HG03439 (cell line): ENCODE measurements at regions not wholly inside any gene's neighbourhood (a gene's known extent, or its start where the extent isn't known, plus 50 kb on each side); places are given as distances from the start of the nearest gene placed in this dataset.

Experiments used
- ATAC-seq: cut with Tn5 transposase; IDR thresholded peaks from one replicate; pipeline ENCODE4 v1.9.1; 2021; ENCODE audit warnings: mild to moderate bottlenecking, moderate library complexity; ENCODE audit not compliant: unreplicated experiment

GRCh38 chr7:45235905-45236304, 78.3 kb downstream of the RAMP3 start:
- ATAC-seq = no peak

GRCh38 chr7:45236666-45237065, 79.1 kb downstream of the RAMP3 start:
- ATAC-seq = no peak

GRCh38 chr7:45237788-45238461, 80.3 kb downstream of the RAMP3 start:
- no peak for ATAC-seq

- no peak for ATAC-seq
Observed at GRCh38 chr7:45238806-45239205, 81.2 kb downstream of the RAMP3 start.

- no peak for ATAC-seq
Observed at GRCh38 chr7:45239486-45239885, 81.9 kb downstream of the RAMP3 start.

- no peak for ATAC-seq
Observed at GRCh38 chr7:45240273-45240771, 82.7 kb downstream of the RAMP3 start.

GRCh38 chr7:45240926-45241325, 83.3 kb downstream of the RAMP3 start:
- ATAC-seq = no peak

- ATAC-seq = no peak
Observed at GRCh38 chr7:45241339-45242109, 83.9 kb downstream of the RAMP3 start.

GRCh38 chr7:45242261-45242660, 84.7 kb downstream of the RAMP3 start:
- ATAC-seq = no peak

GRCh38 chr7:45242698-45243097, 85.1 kb downstream of the RAMP3 start:
- ATAC-seq = no peak

GRCh38 chr7:45244981-45245380, 87.4 kb downstream of the RAMP3 start:
- no peak for ATAC-seq

GRCh38 chr7:45246339-45246738, 88.7 kb downstream of the RAMP3 start:
- ATAC-seq = no peak

- ATAC-seq = no peak
Observed at GRCh38 chr7:45252248-45252647, 94.7 kb downstream of the RAMP3 start.

GRCh38 chr7:45252857-45253256, 95.3 kb downstream of the RAMP3 start:
- ATAC-seq = no peak

GRCh38 chr7:45253368-45253767, 95.8 kb downstream of the RAMP3 start:
- no peak for ATAC-seq

- no peak for ATAC-seq
Observed at GRCh38 chr7:45255187-45255586, 97.6 kb downstream of the RAMP3 start.

- ATAC-seq = no peak
Observed at GRCh38 chr7:45256309-45256708, 98.7 kb downstream of the RAMP3 start.

GRCh38 chr7:45256775-45257174, 99.2 kb downstream of the RAMP3 start:
- no peak for ATAC-seq

GRCh38 chr7:45257284-45257683, 99.7 kb downstream of the RAMP3 start:
- ATAC-seq = no peak

GRCh38 chr7:45258533-45259226, 101.1 kb downstream of the RAMP3 start:
- no peak for ATAC-seq

GRCh38 chr7:45259227-45259596, 101.6 kb downstream of the RAMP3 start:
- no peak for ATAC-seq
